Hematopoietic multipotent progenitor cell treated with erythropoietin and hydrocortisone succinate and interleukin-3 and kit ligand, for 17 days (in vitro differentiated cells): ENCODE measurements at regions not wholly inside any gene's neighbourhood (a gene's known extent, or its start where the extent isn't known, plus 50 kb on each side); places are given as distances from the start of the nearest gene placed in this dataset.

ENCODE experiments used
- DNase-seq: peaks from one replicate; pipeline ENCODE4 v3.0.0-alpha.2; 2015; ENCODE audit warnings: low spot score

- DNase-seq, result no peak
These were observed 92.5 kb upstream of the PFN2 start for GRCh38 chr3:150063237-150063636.

GRCh38 chr3:150062492-150062891 is 91.8 kb upstream of the PFN2 start:
- no peak for DNase-seq

DNA sequence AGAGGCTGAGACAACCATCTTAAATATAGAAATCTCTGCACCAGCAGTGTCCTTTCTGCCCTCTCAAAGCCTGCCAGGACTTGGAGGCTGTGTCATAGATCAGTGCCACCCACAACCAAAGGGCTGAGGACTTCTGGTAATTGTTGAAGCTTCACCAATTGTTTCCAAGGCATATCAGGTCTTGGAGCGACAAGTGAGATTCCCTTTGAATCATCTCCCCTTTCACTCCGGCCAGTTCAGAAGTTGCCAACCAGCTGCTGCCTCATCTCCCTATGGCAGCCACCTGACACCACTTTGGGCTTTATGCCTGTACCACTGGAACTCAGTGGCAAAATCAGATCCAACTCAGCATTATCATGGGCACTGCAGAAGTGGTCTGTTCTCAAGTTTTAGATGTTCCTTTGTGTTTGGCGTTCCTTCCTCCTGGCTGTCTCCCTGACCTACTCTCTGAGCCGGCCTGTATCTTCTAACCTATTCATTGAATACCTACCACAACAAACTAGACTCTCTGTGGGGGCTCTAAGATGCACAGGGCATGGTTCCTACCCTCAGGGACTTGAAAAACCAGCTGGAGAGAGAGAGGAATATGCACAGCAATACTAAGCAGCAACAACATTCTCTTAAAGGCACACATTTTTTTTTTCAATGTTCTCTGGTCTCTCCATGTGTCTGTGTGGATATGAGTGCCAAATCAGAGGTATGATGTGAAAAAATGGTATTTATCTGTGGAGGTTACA is 90.8 kb upstream of the PFN2 start:
- DNase-seq, result no peak

DNA sequence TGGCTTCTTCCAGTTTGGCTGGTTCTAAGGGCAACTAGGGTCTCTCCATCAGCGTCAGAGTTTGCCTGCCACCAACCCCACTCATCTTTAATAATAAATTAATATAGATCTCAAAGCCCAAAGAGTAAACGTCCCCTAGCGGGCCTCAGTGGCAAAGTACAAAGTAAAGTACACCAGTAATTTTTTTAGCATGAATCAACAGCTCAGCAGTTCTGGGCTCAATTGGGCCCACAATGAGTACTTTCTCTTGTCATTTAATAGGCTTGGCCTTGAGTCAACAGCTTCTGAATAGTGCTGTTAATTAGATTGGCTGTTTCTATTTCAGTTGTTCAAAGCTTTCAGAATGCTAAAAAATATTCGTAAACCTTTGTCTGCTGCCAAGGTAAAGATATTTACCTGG is 89.0 kb upstream of the PFN2 start:
- DNase-seq, result no peak

GRCh38 chr3:150059241-150059640 is 88.5 kb upstream of the PFN2 start:
- no peak for DNase-seq

GRCh38 chr3:150057227-150057626 is 86.5 kb upstream of the PFN2 start:
- DNase-seq, result no peak

DNA sequence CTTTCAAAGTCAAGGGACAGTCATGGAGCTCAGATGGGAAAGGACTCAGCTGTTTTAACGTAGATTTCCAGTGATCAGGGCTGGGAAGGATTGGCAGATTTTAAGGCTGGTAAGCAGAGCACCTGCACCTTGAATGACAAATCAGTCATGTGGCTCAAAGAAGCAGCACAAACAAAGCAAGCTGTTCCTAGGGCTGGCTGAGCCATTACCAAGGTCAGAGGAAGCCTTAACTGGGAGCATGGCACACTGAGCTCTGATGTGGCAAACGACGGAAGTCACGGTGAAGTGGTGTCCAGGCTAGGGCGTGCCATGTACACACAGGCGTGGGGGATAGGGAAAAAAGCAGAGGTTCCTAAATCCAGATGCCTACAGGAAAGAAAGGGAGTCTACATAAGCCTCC is 84.6 kb upstream of the PFN2 start:
- DNase-seq, result no peak

GRCh38 chr3:150054635-150055034 is 83.9 kb upstream of the PFN2 start:
- no peak for DNase-seq

DNA sequence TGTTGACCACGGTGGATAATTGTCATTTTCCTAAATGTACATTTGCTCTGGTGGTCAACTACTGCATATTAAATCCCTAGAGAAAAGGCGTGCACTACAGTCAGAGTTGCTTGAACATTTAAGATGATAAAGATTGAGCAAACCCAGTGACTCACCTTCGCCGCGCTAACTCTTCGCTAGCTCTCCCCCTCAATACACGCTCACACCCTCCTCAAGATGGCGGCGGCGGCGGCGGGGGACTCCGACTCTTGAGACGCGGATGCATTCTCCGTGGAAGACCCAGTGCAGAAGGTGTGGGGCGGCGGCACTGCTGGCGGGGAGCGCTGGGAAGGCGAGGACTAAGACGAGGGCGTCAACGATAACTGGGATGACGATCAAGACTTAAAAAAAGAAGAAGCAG is 79.8 kb upstream of the PFN2 start:
- no peak for DNase-seq

- no peak for DNase-seq
These were observed 78.6 kb upstream of the PFN2 start for GRCh38 chr3:150049317-150049716.

DNA sequence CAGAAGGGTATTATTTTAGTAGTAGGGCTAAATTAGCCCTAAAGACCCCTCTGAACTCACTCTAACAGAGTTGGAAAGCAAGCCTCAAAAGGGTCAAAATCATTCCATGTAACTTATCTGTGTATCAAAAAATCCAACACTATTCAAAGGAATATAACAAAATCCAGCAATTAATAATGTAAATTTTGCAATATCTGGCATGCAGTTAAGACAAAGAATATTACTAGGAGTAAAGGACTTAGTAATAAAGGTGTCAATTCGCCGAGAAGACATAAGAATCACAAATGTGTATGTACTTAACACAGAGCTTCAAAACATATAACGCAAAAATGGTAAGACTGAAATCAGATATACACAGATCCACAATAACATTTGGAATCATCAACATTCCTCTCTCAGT is 71.2 kb upstream of the PFN2 start:
- no peak for DNase-seq

- no peak for DNase-seq
These were observed 69.4 kb upstream of the PFN2 start for GRCh38 chr3:150040097-150040496.

GRCh38 chr3:150038830-150039229 is 68.1 kb upstream of the PFN2 start:
- no peak for DNase-seq

DNA sequence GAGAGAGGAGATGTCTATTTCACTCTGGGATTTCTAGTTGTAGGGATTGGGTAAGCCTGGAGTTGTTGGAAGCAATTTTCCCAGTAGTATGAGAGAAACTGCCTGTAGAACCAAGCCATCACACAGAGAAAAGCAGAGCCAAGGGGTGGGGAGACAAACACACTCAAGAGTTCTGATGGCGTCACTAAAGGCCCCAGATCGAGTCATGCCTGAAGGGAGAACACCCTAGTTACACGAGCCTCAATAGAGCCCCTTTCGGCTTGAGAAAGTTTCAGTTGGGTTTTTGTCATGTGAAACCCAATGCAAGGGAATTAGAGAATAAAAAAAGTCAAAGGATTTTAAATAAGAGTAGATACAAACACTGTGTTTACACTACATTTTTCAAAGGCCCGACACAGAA is 66.1 kb upstream of the PFN2 start:
- DNase-seq, result no peak

- DNase-seq, result no peak
These were observed 65.4 kb upstream of the PFN2 start for GRCh38 chr3:150035910-150036612.

DNA sequence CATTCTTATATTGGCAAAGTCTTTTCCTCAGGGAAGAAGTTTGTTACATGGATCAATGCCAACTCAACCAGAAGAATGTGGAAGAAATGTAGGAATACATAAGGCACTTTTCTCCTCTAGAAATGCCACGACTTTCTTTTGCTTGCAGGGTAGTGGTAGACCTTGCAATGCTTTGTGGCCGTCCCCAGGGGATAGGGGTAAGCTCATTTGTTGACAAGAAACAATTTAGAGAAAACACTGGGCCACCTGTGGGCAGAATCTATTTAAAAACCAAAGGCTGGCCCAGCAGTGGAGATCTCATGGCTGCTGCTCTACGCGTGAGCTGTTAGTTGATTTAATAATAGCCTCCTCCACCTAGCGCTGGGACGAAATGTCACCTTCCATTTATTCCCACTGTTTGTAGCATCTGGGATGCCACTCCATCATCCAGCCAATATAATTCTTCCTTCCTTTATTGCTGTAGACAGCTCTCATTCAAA is 64.6 kb upstream of the PFN2 start:
- DNase-seq, result no peak

DNA sequence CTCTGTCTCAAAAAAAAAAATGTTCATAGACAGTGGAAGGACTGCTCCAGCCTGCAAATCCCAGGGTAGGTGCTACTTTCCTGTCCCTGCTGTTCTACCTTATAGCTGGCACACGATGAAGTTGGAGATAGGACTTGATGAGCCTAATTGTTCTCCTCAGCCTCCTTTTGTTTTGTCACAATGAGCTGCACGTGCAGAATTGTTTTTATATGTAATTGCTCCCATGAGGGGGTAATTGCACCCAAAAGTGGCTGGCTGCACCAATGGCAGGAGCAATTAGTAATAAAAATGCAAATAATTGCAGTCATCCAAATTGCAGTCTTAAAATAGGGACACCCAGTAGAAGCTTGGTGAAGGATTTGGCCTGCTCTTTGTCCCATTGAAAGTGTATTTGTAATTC is 63.0 kb upstream of the PFN2 start:
- DNase-seq, result no peak

DNA sequence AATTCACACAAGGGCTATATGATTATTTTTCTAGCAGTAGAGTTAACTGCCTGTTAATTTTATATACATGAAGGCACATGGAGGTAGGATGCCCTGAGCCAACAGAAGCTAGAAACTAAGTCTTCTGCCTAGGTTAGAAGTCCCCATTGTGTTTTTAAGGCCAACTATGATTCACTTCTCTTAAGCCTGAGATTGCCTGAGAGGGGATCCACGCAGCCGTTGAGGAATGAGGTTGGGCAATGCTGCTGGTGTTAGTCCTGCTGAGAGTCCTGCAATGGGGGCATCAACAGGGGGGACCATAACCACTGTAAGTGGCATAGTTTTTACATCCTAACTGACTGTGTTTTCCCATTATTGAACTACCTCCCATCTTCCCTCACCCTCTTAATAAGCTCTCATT is 60.1 kb upstream of the PFN2 start:
- no peak for DNase-seq

GRCh38 chr3:150023239-150023636 is 52.5 kb upstream of the PFN2 start:
- DNase-seq, result no peak

- no peak for DNase-seq
These were observed 51.9 kb upstream of the PFN2 start for GRCh38 chr3:150022381-150023238.

- DNase-seq, result no peak
These were observed 49.8 kb upstream of the PFN2 start for GRCh38 chr3:150020527-150020926.
